HEK293T (cell line): ENCODE measurements at regions not wholly inside any gene's neighbourhood (a gene's known extent, or its start where the extent isn't known, plus 50 kb on each side); places are given as distances from the start of the nearest gene placed in this dataset.

ENCODE experiments used
- CTCF ChIA-PET: fragments of 350-600 bp; formaldehyde crosslinking; extraction: SDS; loops from one replicate; lab custom pipeline; 2021; ENCODE audit warnings: antibody characterized with exemption, inconsistent platforms; lab: Yijun Ruan, JAX
- POLR2A ChIA-PET: fragments of 350-600 bp; formaldehyde crosslinking; extraction: SDS; loops from one replicate; lab custom pipeline; 2020; ENCODE audit warnings: antibody characterized with exemption, inconsistent platforms; lab: Yijun Ruan, JAX
- DNase-seq: peaks from one replicate; pipeline ENCODE4 v3.0.0; 2012; ENCODE audit warnings: mixed read lengths; ENCODE audit errors: extremely low spot score
- ARNT ChIP-seq: fragments of 450-650 bp; IDR thresholded peaks from 2 replicates; pipeline ENCODE4 v1.6.1; 2017; ENCODE audit warnings: mild to moderate bottlenecking
- BHLHE40 ChIP-seq: fragments of 450-650 bp; IDR thresholded peaks from 2 replicates; pipeline ENCODE4 v1.6.1; 2016; ENCODE audit warnings: mild to moderate bottlenecking, moderate library complexity, borderline replicate concordance
- CTBP1 ChIP-seq: fragments of 450-650 bp; IDR thresholded peaks from 2 replicates; pipeline ENCODE4 v1.6.1; 2016; ENCODE audit warnings: borderline replicate concordance
- ELF4 ChIP-seq: fragments of 450-650 bp; IDR thresholded peaks from 2 replicates; pipeline ENCODE4 v1.6.1; 2017; ENCODE audit warnings: antibody characterized with exemption
- FOXA1 ChIP-seq: fragments of 450-650 bp; IDR thresholded peaks from 2 replicates; pipeline ENCODE4 v1.6.1; 2016; ENCODE audit warnings: mild to moderate bottlenecking
- FOXK2 ChIP-seq: fragments of 450-650 bp; IDR thresholded peaks from 2 replicates; pipeline ENCODE4 v1.6.1; 2016; ENCODE audit warnings: mild to moderate bottlenecking
- FOXM1 ChIP-seq: fragments of 450-650 bp; IDR thresholded peaks from 2 replicates; pipeline ENCODE4 v1.6.1; 2017; ENCODE audit warnings: mild to moderate bottlenecking, borderline replicate concordance
- HDGF ChIP-seq: fragments of 450-650 bp; IDR thresholded peaks from 2 replicates; pipeline ENCODE4 v1.6.1; 2017; ENCODE audit warnings: antibody characterized with exemption, borderline replicate concordance
- L3MBTL2 ChIP-seq: fragments of 450-650 bp; conservative IDR thresholded peaks from 2 replicates; pipeline ENCODE4 v1.6.1; 2016; ENCODE audit warnings: mild to moderate bottlenecking
- LEF1 ChIP-seq: fragments of 450-650 bp; IDR thresholded peaks from 2 replicates; pipeline ENCODE4 v1.6.1; 2017; ENCODE audit warnings: mild to moderate bottlenecking, borderline replicate concordance
- NFRKB ChIP-seq: fragments of 450-650 bp; IDR thresholded peaks from 2 replicates; pipeline ENCODE4 v1.6.1; 2016; ENCODE audit warnings: mild to moderate bottlenecking, moderate library complexity
- PKNOX1 ChIP-seq: fragments of 450-650 bp; IDR thresholded peaks from 2 replicates; pipeline ENCODE4 v1.6.1; 2016
- SP1 ChIP-seq: fragments of 450-650 bp; IDR thresholded peaks from 2 replicates; pipeline ENCODE4 v1.6.1; 2017
- SUZ12 ChIP-seq: fragments of 450-650 bp; IDR thresholded peaks from 2 replicates; pipeline ENCODE4 v1.6.1; 2016; ENCODE audit warnings: mild to moderate bottlenecking
- TARDBP ChIP-seq: fragments of 450-650 bp; IDR thresholded peaks from 2 replicates; pipeline ENCODE4 v1.6.1; 2016
- ZNF384 ChIP-seq: fragments of 450-650 bp; IDR thresholded peaks from 2 replicates; pipeline ENCODE4 v1.6.1; 2016

- ChIA-PET CTCF (no interaction called here), POLR2A (interaction anchor here (1.4 to 1.5 kb wide), 2 partner anchors 27 to 212 kb away, joined by 3 to 4 read pairs; no protein-coding TSS in a partner anchor)
- TF ChIP-seq SP1, result no peak
- TF ChIP-seq HDGF, result no peak
- no peak for TF ChIP-seq ARNT
- TF ChIP-seq BHLHE40, result no peak
- TF ChIP-seq PKNOX1, result no peak
- TF ChIP-seq TARDBP, result no peak
- TF ChIP-seq FOXA1, result no peak
- TF ChIP-seq CTBP1, result no peak
- TF ChIP-seq FOXK2, result no peak
- no peak for DNase-seq
These were observed 210.4 kb upstream of the MARCKS start for GRCh38 chr6:113646701-113647100.

- no peak for DNase-seq
- TF ChIP-seq ARNT, result no peak
- TF ChIP-seq FOXA1, result no peak
- TF ChIP-seq PKNOX1, result no peak
- TF ChIP-seq ZNF384, result no peak
- TF ChIP-seq TARDBP, result no peak
- no peak for TF ChIP-seq SUZ12
- no peak for TF ChIP-seq L3MBTL2
- TF ChIP-seq LEF1, result no peak
- no peak for TF ChIP-seq CTBP1
- no peak for TF ChIP-seq FOXK2
- TF ChIP-seq BHLHE40, result no peak
- no peak for TF ChIP-seq FOXM1
- no peak for TF ChIP-seq ELF4
- TF ChIP-seq NFRKB, result no peak
- no peak for TF ChIP-seq SP1
- no peak for TF ChIP-seq HDGF
- ChIA-PET POLR2A (no interaction called here), CTCF (no interaction called here)
These were observed 209.8 kb upstream of the MARCKS start for GRCh38 chr6:113647143-113647889.

- no peak for DNase-seq
- POLR2A ChIA-PET, result no interaction called here
- CTCF ChIA-PET, result no interaction called here
- TF ChIP-seq HDGF, result no peak
- TF ChIP-seq L3MBTL2, result no peak
- no peak for TF ChIP-seq CTBP1
- TF ChIP-seq PKNOX1, result no peak
- TF ChIP-seq LEF1, result no peak
- TF ChIP-seq SP1, result no peak
- no peak for TF ChIP-seq FOXM1
- TF ChIP-seq SUZ12, result no peak
These were observed 208.4 kb upstream of the MARCKS start for GRCh38 chr6:113648698-113649097.

- CTCF ChIA-PET, result no interaction called here
- TF ChIP-seq SP1 (no peak), PKNOX1 (no peak), ELF4 (no peak), TARDBP (no peak), ARNT (no peak), HDGF (no peak), ZNF384 (no peak), FOXA1 (no peak), LEF1 (no peak), CTBP1 (no peak), NFRKB (no peak), SUZ12 (no peak), BHLHE40 (no peak), FOXK2 (no peak), FOXM1 (no peak)
- DNase-seq, result no peak
- POLR2A ChIA-PET, result no interaction called here
These were observed 207.9 kb upstream of the MARCKS start for GRCh38 chr6:113649276-113649675.

GRCh38 chr6:113649880-113650609, 207.1 kb upstream of the MARCKS start:
- ChIA-PET POLR2A (interaction anchor here (0.9 kb wide), 1 partner anchor 205 kb away, joined by 3 read pairs; no protein-coding TSS in a partner anchor), CTCF (no interaction called here)
- no peak for DNase-seq
- TF ChIP-seq FOXA1 (no peak), PKNOX1 (no peak), FOXK2 (no peak), NFRKB (no peak), TARDBP (no peak), CTBP1 (no peak), ELF4 (no peak), ARNT (no peak), HDGF (no peak), SUZ12 (no peak), FOXM1 (no peak), BHLHE40 (no peak), SP1 (no peak), L3MBTL2 (no peak), LEF1 (no peak), ZNF384 (no peak)
